A549 (cell line): ENCODE measurements at regions not wholly inside any gene's neighbourhood (a gene's known extent, or its start where the extent isn't known, plus 50 kb on each side); places are given as distances from the start of the nearest gene placed in this dataset.
A peak's percentile ranks its signal among the peaks of the same experiment; 100 is the strongest.

Experiments used
- ATAC-seq, 2 experiments: fragments of 200-7000 bp in 1 of 2; fragments of >200 bp in 1 of 2; cut with Nextera tagmentation in 1 of 2; cut with Tn5 transposase in 1 of 2; 3 replicates each; pipeline versions ENCODE4 v1.8.0 to v1.9.1; 2018 to 2020; ENCODE audit warnings: mild to moderate bottlenecking in 1 of 2, moderate library complexity in 1 of 2
- CTCF ChIA-PET: fragments of 300-600 bp; sonication (Branson Sonifier 250); formaldehyde crosslinking; extraction: SDS; loops from one replicate; lab custom pipeline; 2021; ENCODE audit warnings: antibody characterized with exemption, inconsistent platforms; lab: Yijun Ruan, JAX
- POLR2A ChIA-PET: fragments of 350-600 bp; formaldehyde crosslinking; extraction: SDS; loops from one replicate; lab custom pipeline; 2021; ENCODE audit warnings: antibody characterized with exemption, inconsistent platforms; lab: Yijun Ruan, JAX
- DNase-seq, 2 experiments: peaks; one replicate each; pipeline versions ENCODE4 v3.0.0 to v3.0.0-alpha.2; 2011 to 2016; ENCODE audit warnings: low read depth in 1 of 2, low spot score in 1 of 2
- FAIRE-seq: peaks from 2 replicates; lab custom pipeline; 2011; peaks lifted over from hg19 to GRCh38; lab: Jason Lieb, UNC
- H3K27ac ChIP-seq, 2 experiments: fragments of >200 bp; sonication (Bioruptor Twin); formaldehyde crosslinking; 3 replicates each; pipeline ENCODE4 v1.5.1; 2016 to 2017
- H3K4me1 ChIP-seq: fragments of >200 bp; sonication (Bioruptor Twin); formaldehyde crosslinking; 3 replicates; pipeline ENCODE4 v1.6.1; 2016
- H3K4me2 ChIP-seq: fragments of >200 bp; sonication (Bioruptor Twin); formaldehyde crosslinking; 3 replicates; pipeline ENCODE4 v1.6.1; 2016
- H3K4me3 ChIP-seq: fragments of >200 bp; sonication (Bioruptor Twin); formaldehyde crosslinking; 3 replicates; pipeline ENCODE4 v1.5.1; 2016
- H3K9me3 ChIP-seq: fragments of >200 bp; sonication (Bioruptor Twin); formaldehyde crosslinking; 3 replicates; pipeline ENCODE4 v1.6.1; 2016
- BHLHE40 ChIP-seq: IDR thresholded peaks from 2 replicates; pipeline ENCODE4 v1.6.1; 2012; ENCODE audit warnings: low read depth, low read length, inconsistent platforms
- CBX2 ChIP-seq: fragments of 200-600 bp; sonication (generic); IDR thresholded peaks from 2 replicates; pipeline ENCODE4 v1.6.1; 2016; ENCODE audit warnings: low read depth, mild to moderate bottlenecking, borderline replicate concordance
- CEBPB ChIP-seq, 2 experiments: fragments of >200 bp in 1 of 2; sonication (Bioruptor Twin) in 1 of 2; formaldehyde crosslinking in 1 of 2; IDR thresholded peaks; 2 replicates each; pipeline ENCODE4 v1.6.1; 2012 to 2016
- CHD2 ChIP-seq: fragments of 150-350 bp; IDR thresholded peaks from 2 replicates; pipeline ENCODE4 v1.6.1; 2014; ENCODE audit warnings: low read length; ENCODE audit not compliant: partially characterized antibody
- EHMT2 ChIP-seq: fragments of 200-600 bp; sonication (generic); IDR thresholded peaks from 2 replicates; pipeline ENCODE4 v1.6.1; 2016; ENCODE audit warnings: antibody characterized with exemption, low read depth, mild to moderate bottlenecking, moderate library complexity
- FOSB ChIP-seq: fragments of 250-450 bp; sonication (Bioruptor Pico); IDR thresholded peaks from 2 replicates; pipeline ENCODE4 v1.5.0; 2020; ENCODE audit warnings: mild to moderate bottlenecking, moderate library complexity
- FOSL2 ChIP-seq, 2 experiments: fragments of 450-650 bp in 1 of 2; fragments of >200 bp in 1 of 2; sonication (Bioruptor Twin) in 1 of 2; formaldehyde crosslinking; IDR thresholded peaks; 2 replicates each; pipeline versions ENCODE4 v1.5.0 to v1.6.1; 2016 to 2020; ENCODE audit warnings: mild to moderate bottlenecking in 1 of 2, moderate library complexity in 1 of 2
- FOXS1 ChIP-seq: fragments of 250-450 bp; sonication (Bioruptor Pico); IDR thresholded peaks from 2 replicates; pipeline ENCODE4 v1.5.0; 2020; ENCODE audit warnings: mild to moderate bottlenecking, moderate library complexity
- GATA3 ChIP-seq: IDR thresholded peaks from 2 replicates; pipeline ENCODE4 v1.6.1; 2012; ENCODE audit warnings: borderline replicate concordance
- HDAC2 ChIP-seq: fragments of 200-600 bp; sonication (generic); IDR thresholded peaks from 2 replicates; pipeline ENCODE4 v1.6.1; 2016
- HES2 ChIP-seq: fragments of >200 bp; sonication (Bioruptor Twin); formaldehyde crosslinking; IDR thresholded peaks from 2 replicates; pipeline ENCODE4 v1.6.1; 2016
- HEYL ChIP-seq: fragments of 250-450 bp; sonication (Bioruptor Pico); IDR thresholded peaks from 2 replicates; pipeline ENCODE4 v1.8.0; 2021; ENCODE audit warnings: mild to moderate bottlenecking, moderate library complexity
- HOXA7 ChIP-seq: fragments of 250-450 bp; sonication (Bioruptor Pico); IDR thresholded peaks from 2 replicates; pipeline ENCODE4 v1.5.0; 2020; ENCODE audit warnings: mild to moderate bottlenecking, moderate library complexity
- HOXB13 ChIP-seq: fragments of 250-450 bp; sonication (Bioruptor Pico); IDR thresholded peaks from 2 replicates; pipeline ENCODE4 v1.5.0; 2020; ENCODE audit warnings: low read depth, mild to moderate bottlenecking, moderate library complexity
- HOXB5 ChIP-seq: fragments of 250-450 bp; sonication (Bioruptor Pico); IDR thresholded peaks from 2 replicates; pipeline ENCODE4 v1.5.0; 2020; ENCODE audit warnings: mild to moderate bottlenecking, moderate library complexity
- JUN ChIP-seq, 2 experiments: fragments of >200 bp; sonication (Bioruptor Twin); formaldehyde crosslinking; IDR thresholded peaks; 2 replicates in 1 of 2; 3 replicates in 1 of 2; pipeline ENCODE4 v1.6.1; 2016 to 2017
- JUNB ChIP-seq: fragments of >200 bp; sonication (Bioruptor Twin); formaldehyde crosslinking; IDR thresholded peaks from 2 replicates; pipeline ENCODE4 v1.6.1; 2016
- KDM1A ChIP-seq: fragments of 200-600 bp; sonication (generic); IDR thresholded peaks from 2 replicates; pipeline ENCODE4 v1.6.1; 2016; ENCODE audit warnings: low read depth, mild to moderate bottlenecking
- KDM5A ChIP-seq: fragments of 200-600 bp; sonication (generic); IDR thresholded peaks from 2 replicates; pipeline ENCODE4 v1.6.1; 2016; ENCODE audit warnings: antibody characterized with exemption, mild to moderate bottlenecking
- MAX ChIP-seq: IDR thresholded peaks from 2 replicates; pipeline ENCODE4 v1.6.1; 2012
- MYC ChIP-seq: IDR thresholded peaks from 2 replicates; pipeline ENCODE4 v1.6.1; 2012; ENCODE audit warnings: mild to moderate bottlenecking, inconsistent platforms, low read length, improper control_type of control experiment, borderline replicate concordance
- NPAS2 ChIP-seq: fragments of 250-450 bp; sonication (Bioruptor Pico); IDR thresholded peaks from 2 replicates; pipeline ENCODE4 v1.8.0; 2022; ENCODE audit warnings: mild to moderate bottlenecking, moderate library complexity, borderline replicate concordance
- NR3C1 ChIP-seq: fragments of >200 bp; sonication (Bioruptor Twin); formaldehyde crosslinking; IDR thresholded peaks from 3 replicates; pipeline ENCODE4 v1.6.1; 2017
- PHF8 ChIP-seq: fragments of 200-600 bp; sonication (generic); IDR thresholded peaks from 2 replicates; pipeline ENCODE4 v1.6.1; 2016; ENCODE audit warnings: low read depth, mild to moderate bottlenecking, antibody characterized with exemption, moderate library complexity, borderline replicate concordance
- RAD21 ChIP-seq, 2 experiments: fragments of >200 bp in 1 of 2; sonication (Bioruptor Twin) in 1 of 2; formaldehyde crosslinking in 1 of 2; IDR thresholded peaks in 1 of 2; conservative IDR thresholded peaks in 1 of 2; 2 replicates in 1 of 2; 3 replicates in 1 of 2; pipeline ENCODE4 v1.6.1; 2012 to 2018; ENCODE audit warnings: inconsistent platforms in 1 of 2
- RNF2 ChIP-seq: fragments of 200-600 bp; sonication (generic); IDR thresholded peaks from 2 replicates; pipeline ENCODE4 v1.6.1; 2016; ENCODE audit warnings: low read depth, mild to moderate bottlenecking, antibody characterized with exemption, moderate library complexity, borderline replicate concordance
- SMC3 ChIP-seq: fragments of >200 bp; sonication (Bioruptor Twin); formaldehyde crosslinking; IDR thresholded peaks from 3 replicates; pipeline ENCODE4 v1.6.1; 2018; ENCODE audit warnings: inconsistent platforms
- USF2 ChIP-seq: fragments of 450-650 bp; IDR thresholded peaks from 2 replicates; pipeline ENCODE4 v1.6.1; 2014; ENCODE audit warnings: antibody characterized with exemption
- ZFP36 ChIP-seq: fragments of 450-650 bp; IDR thresholded peaks from 2 replicates; pipeline ENCODE4 v1.6.1; 2014; ENCODE audit warnings: borderline replicate concordance; ENCODE audit not compliant: partially characterized antibody
- ZSCAN20 ChIP-seq: fragments of 250-450 bp; sonication (Bioruptor Pico); IDR thresholded peaks from 2 replicates; pipeline ENCODE4 v1.8.0; 2022; ENCODE audit warnings: mild to moderate bottlenecking, moderate library complexity
- WGBS: methylation state at CpG from one replicate; pipeline ENCODE4 v1.1.6; 2017; ENCODE audit errors: missing lambda C conversion rate; 5-methylcytosine and 5-hydroxymethylcytosine counted together

DNA sequence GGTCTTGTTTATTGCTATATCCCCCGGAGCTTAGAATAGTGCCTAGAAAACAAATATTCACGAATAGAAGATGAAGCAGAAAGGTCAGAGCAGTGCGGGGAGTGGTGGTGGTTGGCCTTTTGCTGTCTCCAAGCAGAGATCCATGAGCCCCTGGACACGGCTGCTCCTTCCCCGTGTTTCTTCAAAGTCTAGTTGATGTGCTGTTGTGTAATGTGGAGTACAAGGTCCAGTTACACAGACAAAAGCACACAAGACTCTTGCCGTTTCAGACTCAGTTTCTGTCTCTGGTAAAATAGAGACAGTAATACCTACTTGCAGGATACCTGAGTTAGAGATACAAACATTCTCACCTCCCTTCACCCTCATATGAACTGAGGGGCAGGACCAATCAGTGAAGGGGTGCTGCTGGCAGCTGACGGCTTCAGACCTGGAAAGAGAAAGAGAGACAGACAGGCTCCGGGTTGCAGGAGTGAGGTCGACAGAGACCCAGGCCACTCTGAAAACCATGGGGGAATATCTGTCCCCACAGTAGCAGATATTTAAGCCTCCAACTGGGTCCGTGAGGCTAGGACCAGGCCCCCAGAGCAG is 56.2 kb downstream of the RASSF10 start:
- FAIRE-seq (no peak), ATAC-seq (no peak; a peak in 1 of 6 replicates)
- 59% methylated on average over 10 of the region's 10 CpGs for WGBS
- CTCF ChIA-PET, result interaction anchor here (1.3 kb wide), 1 partner anchor 8 kb away, joined by 3 read pairs; no protein-coding TSS in a partner anchor
- TF ChIP-seq CBX2 (no peak), FOSB (no peak), HDAC2 (no peak), PHF8 (no peak), HEYL (CRISPR knock-in tag) (no peak)
- TF ChIP-seq, all 56 proteins: peak for 0
- Histone ChIP-seq H3K4me1 (peaks cover 17% of the 10 kb centered on the region; the same call in 2 of the 3 replicates), H3K4me3 (no peak overlapping the region), H3K27ac (peak overlapping the region in 1 of 2 experiments; percentile 58; a peak in 3 of 6 replicates), H3K9me3 (no peaks in the 10 kb centered on the region), H3K4me2 (peak overlapping the region; percentile 16; the same call in 2 of the 3 replicates)
- POLR2A ChIA-PET, result no interaction called here
- no peak for DNase-seq

- no peak for ATAC-seq
- H3K9me3 ChIP-seq, result no peaks in the 10 kb centered on the region
- no peak for FAIRE-seq
- no peak for TF ChIP-seq EHMT2
- TF ChIP-seq SMC3, result no peak
- no peak for TF ChIP-seq JUNB
- no peak for TF ChIP-seq MYC
- no peak for TF ChIP-seq FOSB
- TF ChIP-seq KDM1A, result no peak
- TF ChIP-seq HOXB13 (CRISPR knock-in tag), result no peak
- TF ChIP-seq ZSCAN20 (CRISPR knock-in tag), result no peak
- TF ChIP-seq GATA3, result no peak
- TF ChIP-seq CEBPB (IDR thresholded peaks at IDR 0.05), result no peak
- TF ChIP-seq HOXB5 (CRISPR knock-in tag), result no peak
- no peak for TF ChIP-seq FOSL2 (IDR thresholded peaks at IDR 0.05)
- no peak for TF ChIP-seq FOSL2 (CRISPR knock-in tag; IDR thresholded peaks at IDR 0.05)
- peak overlapping the region in 1 of 2 experiments; percentile 17; a peak in 1 of 6 replicates for H3K27ac ChIP-seq
- no peak overlapping the region for H3K4me3 ChIP-seq
- WGBS, result 82% methylated on average over 1 of the region's 1 CpG
- CTCF ChIA-PET, result no interaction called here
- H3K4me2 ChIP-seq, result no peak overlapping the region
- H3K4me1 ChIP-seq, result peaks cover 14% of the 10 kb centered on the region
- POLR2A ChIA-PET, result no interaction called here
- no peak for DNase-seq
Observed at GRCh38 chr11:13068211-13068610, 59.1 kb downstream of the RASSF10 start.

- ATAC-seq, result peak; percentile 96 to 97
- H3K27ac ChIP-seq, result peak overlapping the region; percentile 86 to 87
- WGBS, result 29% methylated on average over 13 of the region's 13 CpGs
- TF ChIP-seq MAX (peak; percentile 87), USF2 (no peak), JUNB (peak; percentile 54), HES2 (no peak), NR3C1 (no peak), NPAS2 (CRISPR knock-in tag) (no peak), KDM5A (no peak), CHD2 (no peak), HOXB13 (CRISPR knock-in tag) (peak; percentile 22; the same call in 1 of the 2 replicates), HEYL (CRISPR knock-in tag) (no peak), FOXS1 (no peak; the same call in 1 of the 2 replicates), ZFP36 (no peak), HOXA7 (CRISPR knock-in tag) (0 out of 2 replicates have a peak, but pooled peaks have one; percentile 42), KDM1A (no peak), CEBPB (IDR thresholded peaks at IDR 0.05) (no peak), BHLHE40 (no peak), RAD21 (conservative IDR thresholded peaks at IDR 0.05 in 1 of 2, IDR thresholded peaks at IDR 0.05 in 1 of 2) (peak in 1 of 2 experiments; percentile 30; a peak in 2 of 5 replicates), EHMT2 (no peak), CBX2 (no peak), RNF2 (no peak), JUN (IDR thresholded peaks at IDR 0.05) (0 out of 5 replicates have a peak, but pooled peaks have one; percentile 23 to 30), MYC (no peak)
Observed at GRCh38 chr11:13073119-13073981, 64.2 kb downstream of the RASSF10 start.

More at GRCh38 chr11:13073119-13073981, 64.2 kb downstream of the RASSF10 start:
- DNase-seq (peak; percentile 88 to 91), FAIRE-seq (peak; percentile 79)
- H3K4me2 ChIP-seq, result peak overlapping the region; percentile 64
- no peak overlapping the region for H3K4me3 ChIP-seq
- peaks cover 38% of the 10 kb centered on the region for H3K4me1 ChIP-seq
- POLR2A ChIA-PET, result interaction anchor here (0.8 kb wide), 1 partner anchor 65 kb away, joined by 4 read pairs; the partner anchor contains the start of gene RASSF10
- CTCF ChIA-PET, result interaction anchor here (1.2 kb wide), 1 partner anchor 9 kb away, joined by 3 read pairs; no protein-coding TSS in a partner anchor
- H3K9me3 ChIP-seq, result no peaks in the 10 kb centered on the region
